Esophagus muscularis mucosa (tissue), 4 donors: ENCODE measurements at regions not wholly inside any gene's neighbourhood (a gene's known extent, or its start where the extent isn't known, plus 50 kb on each side); places are given as distances from the start of the nearest gene placed in this dataset.
"Not testable (repeated sequence)": the region's sequence is repeated elsewhere in the genome, so short reads cannot be mapped to it uniquely, and the experiment has no call there.

Source experiments
- DNase-seq: peaks from one replicate; pipeline ENCODE4 v3.0.0-alpha.2; 2017; ENCODE audit errors: extremely low spot score
- H3K27ac ChIP-seq, 4 donors: fragments of 200-600 bp; sonication (generic); replicated peaks in 1 of 4; 1 replicate in 3 of 4; 2 replicates in 1 of 4; pipeline ENCODE4 v1.5.1; 2016 to 2019; ENCODE audit warnings: mild to moderate bottlenecking in 1 of 4
- H3K27me3 ChIP-seq, 4 donors: fragments of 200-600 bp; sonication (generic); one replicate each; pipeline versions ENCODE4 v1.5.1 to v1.6.0; 2016 to 2019
- H3K36me3 ChIP-seq, 4 donors: fragments of 200-600 bp; sonication (generic); one replicate each; pipeline ENCODE4 v1.5.1; 2016 to 2019
- H3K4me1 ChIP-seq, 4 donors: fragments of 200-600 bp; sonication (generic); one replicate each; pipeline ENCODE4 v1.5.1; 2016 to 2019
- H3K4me3 ChIP-seq, 4 donors: fragments of 200-600 bp; sonication (generic); 1 replicate in 2 of 4; 2 replicates in 2 of 4; pipeline ENCODE4 v1.5.1; 2016 to 2019; ENCODE audit warnings: mild to moderate bottlenecking in 4 of 4, moderate library complexity in 1 of 4
- H3K9me3 ChIP-seq, 4 donors: fragments of 200-600 bp; sonication (generic); 1 replicate in 3 of 4; 2 replicates in 1 of 4; pipeline ENCODE4 v1.5.1; 2016 to 2019
- EP300 ChIP-seq: sonication (generic); formaldehyde crosslinking; IDR thresholded peaks from one replicate; pipeline ENCODE4 v1.6.1; 2017; ENCODE audit warnings: antibody characterized with exemption
- POLR2A ChIP-seq: fragments of 450-650 bp; IDR thresholded peaks from one replicate; pipeline ENCODE4 v1.6.1; 2017; ENCODE audit warnings: antibody characterized with exemption, moderate library complexity, mild to moderate bottlenecking, low read depth
- POLR2AphosphoS5 ChIP-seq, 2 donors: sonication (generic); formaldehyde crosslinking; IDR thresholded peaks; one replicate each; pipeline ENCODE4 v1.6.1; 2017; ENCODE audit warnings: antibody characterized with exemption in 2 of 2
- WGBS: methylation state at CpG from one replicate; pipeline ENCODE4 v1.1.5; 2018; 5-methylcytosine and 5-hydroxymethylcytosine counted together
- intact Hi-C: fragments of 100-400 bp; cut with DNase I; formaldehyde crosslinking; loops from one replicate; pipeline ENCODE4 v1.15.1; 2023
- TF ChIP-seq, protein P1 (sequence below), 3 experiments: fragments of 200-600 bp in 2 of 3; fragments of 450-650 bp in 1 of 3; sonication (generic) in 2 of 3; IDR thresholded peaks; one replicate each; pipeline ENCODE4 v1.5.1; 2017 to 2019; ENCODE audit warnings: antibody characterized with exemption in 3 of 3, mild to moderate bottlenecking in 2 of 3, moderate library complexity in 1 of 3

DNA sequence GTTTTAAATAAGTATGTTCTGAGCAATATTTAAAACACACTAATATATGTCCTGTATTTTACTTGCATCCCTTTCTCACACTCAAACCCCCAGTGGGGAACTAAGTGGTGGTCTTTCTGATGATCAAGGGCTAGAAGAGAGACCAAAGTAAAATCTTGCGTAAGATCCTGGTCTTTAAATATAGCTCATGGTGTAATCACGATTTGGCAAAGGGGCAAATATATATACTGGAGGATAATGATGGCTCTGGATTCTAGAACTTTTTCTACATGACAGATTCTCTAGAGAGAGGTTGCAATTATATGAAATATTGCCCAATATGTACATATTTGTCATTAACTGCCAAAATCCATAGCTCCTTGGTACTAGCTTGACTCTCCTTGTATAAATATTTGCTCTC is 438.3 kb downstream of the NXPH1 start:
- H3K4me1 ChIP-seq: no peaks in the 10 kb centered on the region
- no peak overlapping the region for H3K4me3 ChIP-seq
- intact Hi-C loops: no loop called here
- H3K27me3 ChIP-seq: no peaks in the 10 kb centered on the region
- H3K36me3 ChIP-seq: no peaks in the 10 kb centered on the region
- H3K27ac ChIP-seq: no peak overlapping the region
- H3K9me3 ChIP-seq: no peaks in the 10 kb centered on the region
- WGBS: 81% methylated on average over 2 of the region's 2 CpGs
- no peak for DNase-seq
- no peak for TF ChIP-seq POLR2A
- TF ChIP-seq EP300: no peak
- no peak for TF ChIP-seq POLR2AphosphoS5 (IDR thresholded peaks at IDR 0.05)
- TF ChIP-seq, protein P1, sequence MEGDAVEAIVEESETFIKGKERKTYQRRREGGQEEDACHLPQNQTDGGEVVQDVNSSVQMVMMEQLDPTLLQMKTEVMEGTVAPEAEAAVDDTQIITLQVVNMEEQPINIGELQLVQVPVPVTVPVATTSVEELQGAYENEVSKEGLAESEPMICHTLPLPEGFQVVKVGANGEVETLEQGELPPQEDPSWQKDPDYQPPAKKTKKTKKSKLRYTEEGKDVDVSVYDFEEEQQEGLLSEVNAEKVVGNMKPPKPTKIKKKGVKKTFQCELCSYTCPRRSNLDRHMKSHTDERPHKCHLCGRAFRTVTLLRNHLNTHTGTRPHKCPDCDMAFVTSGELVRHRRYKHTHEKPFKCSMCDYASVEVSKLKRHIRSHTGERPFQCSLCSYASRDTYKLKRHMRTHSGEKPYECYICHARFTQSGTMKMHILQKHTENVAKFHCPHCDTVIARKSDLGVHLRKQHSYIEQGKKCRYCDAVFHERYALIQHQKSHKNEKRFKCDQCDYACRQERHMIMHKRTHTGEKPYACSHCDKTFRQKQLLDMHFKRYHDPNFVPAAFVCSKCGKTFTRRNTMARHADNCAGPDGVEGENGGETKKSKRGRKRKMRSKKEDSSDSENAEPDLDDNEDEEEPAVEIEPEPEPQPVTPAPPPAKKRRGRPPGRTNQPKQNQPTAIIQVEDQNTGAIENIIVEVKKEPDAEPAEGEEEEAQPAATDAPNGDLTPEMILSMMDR (IDR thresholded peaks at IDR 0.05): no peak

DNA sequence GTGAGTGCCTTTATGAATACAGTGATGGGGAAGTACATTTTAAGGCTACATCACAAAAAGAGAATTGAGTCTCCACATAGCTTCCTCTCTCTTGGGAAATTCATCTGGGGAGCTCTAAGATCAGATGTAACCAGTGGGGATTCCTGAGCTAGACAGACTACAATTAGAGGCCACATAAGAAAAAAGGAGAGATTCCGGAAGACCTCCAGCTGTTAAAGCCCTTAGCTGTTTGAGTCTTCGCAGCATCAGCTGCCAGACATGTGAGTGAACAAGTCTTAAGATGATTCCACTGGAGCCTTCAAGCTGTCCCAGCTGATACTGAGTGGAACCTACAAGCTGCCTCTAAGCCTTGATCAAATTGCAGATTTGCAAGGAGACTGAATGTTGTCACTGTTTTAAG is 448.5 kb downstream of the NXPH1 start:
- H3K36me3 ChIP-seq: no peaks in the 10 kb centered on the region
- TF ChIP-seq POLR2A (no peak), EP300 (no peak), POLR2AphosphoS5 (IDR thresholded peaks at IDR 0.05) (no peak)
- TF ChIP-seq, protein P1 (IDR thresholded peaks at IDR 0.05): no peak
- WGBS: 52% methylated on average over 2 of the region's 2 CpGs
- no peak overlapping the region for H3K27ac ChIP-seq
- H3K4me3 ChIP-seq: no peak overlapping the region
- intact Hi-C loops: no loop called here
- no peaks in the 10 kb centered on the region for H3K27me3 ChIP-seq
- H3K4me1 ChIP-seq: no peaks in the 10 kb centered on the region
- DNase-seq: no peak
- H3K9me3 ChIP-seq: no peaks in the 10 kb centered on the region

DNA sequence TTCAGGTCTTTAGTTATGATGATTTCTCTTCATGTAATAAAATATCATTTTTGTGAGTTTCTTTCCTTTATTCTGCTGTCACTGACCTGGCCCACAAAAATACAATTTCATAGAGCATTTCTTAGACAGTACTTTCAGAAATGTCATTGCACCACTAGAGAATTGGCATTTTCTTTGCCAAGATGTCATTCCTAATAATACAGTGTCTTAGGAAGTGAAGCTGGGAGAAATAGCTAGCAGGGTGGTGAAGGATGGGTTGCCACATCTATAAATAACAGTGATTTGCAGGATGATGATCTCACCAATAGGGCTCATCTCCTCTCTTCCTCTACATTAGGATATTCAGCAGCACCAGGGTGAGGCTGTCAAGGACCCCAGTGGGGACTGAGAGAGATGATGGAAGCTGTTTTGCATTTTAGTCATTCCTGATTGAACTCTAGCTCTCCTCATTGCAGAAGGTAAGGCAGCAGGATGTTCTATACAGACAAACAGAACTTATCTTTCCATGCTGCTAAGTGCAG is 452.1 kb downstream of the NXPH1 start:
- no peak for TF ChIP-seq POLR2AphosphoS5 (IDR thresholded peaks at IDR 0.05)
- TF ChIP-seq, protein P1 (IDR thresholded peaks at IDR 0.05): no peak
- TF ChIP-seq POLR2A: no peak
- TF ChIP-seq EP300: no peak
- H3K36me3 ChIP-seq: no peaks in the 10 kb centered on the region
- peaks cover 0 to 4% (median 0%) of the 10 kb centered on the region in 4 donors for H3K9me3 ChIP-seq
- no peak for DNase-seq
- intact Hi-C loops: no loop called here
- H3K4me1 ChIP-seq: no peaks in the 10 kb centered on the region
- H3K27me3 ChIP-seq: no peaks in the 10 kb centered on the region
- H3K27ac ChIP-seq: no peak overlapping the region
- H3K4me3 ChIP-seq: no peak overlapping the region

DNA sequence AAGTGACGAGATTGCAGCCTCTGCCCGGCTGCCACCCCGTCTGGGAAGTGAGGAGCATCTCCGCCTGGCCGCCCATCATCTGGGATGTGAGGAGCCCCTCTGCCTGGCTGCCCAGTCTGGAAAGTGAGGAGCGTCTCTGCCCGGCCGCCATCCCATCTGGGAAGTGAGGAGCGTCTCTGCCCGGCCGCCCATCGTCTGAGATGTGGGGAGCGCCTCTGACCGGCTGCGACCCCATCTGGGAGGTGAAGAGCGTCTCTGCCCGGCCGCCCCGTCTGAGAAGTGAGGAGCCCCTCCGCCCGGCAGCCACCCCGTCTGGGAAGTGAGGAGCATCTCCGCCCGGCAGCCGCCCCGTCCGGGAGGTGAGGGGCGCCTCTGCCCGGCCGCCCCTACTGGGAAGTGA is 456.9 kb downstream of the NXPH1 start:
- WGBS: 90% methylated on average over 13 of the region's 30 CpGs
- not testable (repeated sequence) for H3K4me3 ChIP-seq

DNA sequence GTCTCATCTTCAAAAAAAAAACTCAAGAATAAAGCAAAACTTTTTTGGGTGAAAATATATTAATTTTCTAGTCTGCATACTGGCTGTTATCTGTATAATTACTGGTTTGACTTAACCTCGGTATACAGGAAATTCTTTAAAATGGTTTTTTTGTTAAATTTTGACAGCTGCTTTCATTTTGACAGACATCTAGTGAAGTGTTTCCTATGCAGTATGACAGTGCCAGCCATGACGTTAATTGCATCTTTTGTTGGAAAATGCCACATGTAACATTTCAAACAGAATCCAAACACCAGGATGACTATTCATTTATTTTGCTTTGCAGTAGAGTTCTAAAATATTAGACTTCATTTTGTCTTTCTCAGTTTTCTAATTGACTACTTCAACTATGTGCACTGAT is 460.4 kb downstream of the NXPH1 start:
- Histone ChIP-seq H3K36me3 (no peaks in the 10 kb centered on the region), H3K4me3 (no peak overlapping the region), H3K4me1 (no peaks in the 10 kb centered on the region), H3K9me3 (peaks cover 0 to 4% (median 0%) of the 10 kb centered on the region in 4 donors), H3K27ac (no peak overlapping the region), H3K27me3 (no peaks in the 10 kb centered on the region)
- DNase-seq: no peak
- intact Hi-C loops: no loop called here
- 24% methylated on average over 2 of the region's 2 CpGs for WGBS
- TF ChIP-seq POLR2AphosphoS5 (IDR thresholded peaks at IDR 0.05) (no peak), POLR2A (no peak), EP300 (no peak)
- TF ChIP-seq, protein P1 (IDR thresholded peaks at IDR 0.05): no peak

More for the DNA sequence above, 456.9 kb downstream of the NXPH1 start:
- H3K36me3 ChIP-seq, H3K9me3 ChIP-seq, H3K27ac ChIP-seq, intact Hi-C loops, H3K27me3 ChIP-seq, H3K4me1 ChIP-seq, DNase-seq: not testable (repeated sequence)
